GM06990 (cell line): ENCODE measurements at regions not wholly inside any gene's neighbourhood (a gene's known extent, or its start where the extent isn't known, plus 50 kb on each side); places are given as distances from the start of the nearest gene placed in this dataset.

ENCODE experiments used
- DNase-seq: peaks from one replicate; pipeline ENCODE4 v3.0.0-alpha.2; 2011; ENCODE audit not compliant: insufficient read length; ENCODE audit errors: extremely low read depth
- H3K27me3 ChIP-seq: replicated peaks from 2 replicates; pipeline ENCODE4 v1.6.0; 2011; ENCODE audit warnings: low read length; ENCODE audit not compliant: control insufficient read depth, insufficient read depth
- H3K36me3 ChIP-seq: 2 replicates; pipeline ENCODE4 v1.5.1; 2011; ENCODE audit warnings: low read length; ENCODE audit not compliant: control insufficient read depth, insufficient read depth
- H3K4me3 ChIP-seq: replicated peaks from 2 replicates; pipeline ENCODE4 v1.5.1; 2011; ENCODE audit warnings: low read depth, mild to moderate bottlenecking, control low read depth, low read length
- TF ChIP-seq, protein P1 (sequence below): IDR thresholded peaks from 2 replicates; pipeline ENCODE4 v1.5.1; 2011; ENCODE audit warnings: low read length, control low read depth, mild to moderate bottlenecking, inconsistent platforms; ENCODE audit not compliant: insufficient read depth, poor library complexity, severe bottlenecking

DNA sequence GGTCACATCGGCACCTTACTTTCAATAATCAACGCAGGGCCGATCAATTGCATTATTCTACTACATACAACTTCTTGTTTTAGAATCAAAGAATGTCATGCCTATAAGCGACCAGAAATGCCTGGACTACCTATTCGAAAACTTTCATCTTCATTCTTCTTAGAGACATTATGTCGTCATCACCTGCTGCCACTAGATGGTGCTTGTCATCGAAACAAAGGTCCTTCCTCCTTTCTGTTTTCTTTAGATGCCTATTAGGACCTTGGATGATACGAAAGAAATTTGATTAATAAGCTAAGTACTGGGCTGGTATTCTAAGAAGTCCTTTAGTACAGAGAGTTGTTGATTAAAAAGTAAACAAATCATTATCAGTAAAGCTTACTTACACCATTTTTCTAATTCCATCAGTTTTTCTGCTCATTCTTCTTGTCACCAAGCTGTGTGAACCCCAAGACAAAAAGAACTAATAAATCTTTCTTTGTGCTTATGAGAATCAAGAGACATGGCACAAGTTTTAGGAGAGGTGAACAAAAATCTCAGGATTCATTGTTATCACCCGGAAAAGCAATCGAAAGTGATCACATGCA lies 154.5 kb upstream of the SLC4A4 start:
- Histone ChIP-seq H3K36me3 (no peaks in the 10 kb centered on the region), H3K27me3 (peaks cover 2% of the 10 kb centered on the region; the same call in 1 of the 2 replicates), H3K4me3 (no peak overlapping the region)
- DNase-seq = peak; percentile 9
- TF ChIP-seq, protein P1, sequence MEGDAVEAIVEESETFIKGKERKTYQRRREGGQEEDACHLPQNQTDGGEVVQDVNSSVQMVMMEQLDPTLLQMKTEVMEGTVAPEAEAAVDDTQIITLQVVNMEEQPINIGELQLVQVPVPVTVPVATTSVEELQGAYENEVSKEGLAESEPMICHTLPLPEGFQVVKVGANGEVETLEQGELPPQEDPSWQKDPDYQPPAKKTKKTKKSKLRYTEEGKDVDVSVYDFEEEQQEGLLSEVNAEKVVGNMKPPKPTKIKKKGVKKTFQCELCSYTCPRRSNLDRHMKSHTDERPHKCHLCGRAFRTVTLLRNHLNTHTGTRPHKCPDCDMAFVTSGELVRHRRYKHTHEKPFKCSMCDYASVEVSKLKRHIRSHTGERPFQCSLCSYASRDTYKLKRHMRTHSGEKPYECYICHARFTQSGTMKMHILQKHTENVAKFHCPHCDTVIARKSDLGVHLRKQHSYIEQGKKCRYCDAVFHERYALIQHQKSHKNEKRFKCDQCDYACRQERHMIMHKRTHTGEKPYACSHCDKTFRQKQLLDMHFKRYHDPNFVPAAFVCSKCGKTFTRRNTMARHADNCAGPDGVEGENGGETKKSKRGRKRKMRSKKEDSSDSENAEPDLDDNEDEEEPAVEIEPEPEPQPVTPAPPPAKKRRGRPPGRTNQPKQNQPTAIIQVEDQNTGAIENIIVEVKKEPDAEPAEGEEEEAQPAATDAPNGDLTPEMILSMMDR = peak; percentile 81

DNA sequence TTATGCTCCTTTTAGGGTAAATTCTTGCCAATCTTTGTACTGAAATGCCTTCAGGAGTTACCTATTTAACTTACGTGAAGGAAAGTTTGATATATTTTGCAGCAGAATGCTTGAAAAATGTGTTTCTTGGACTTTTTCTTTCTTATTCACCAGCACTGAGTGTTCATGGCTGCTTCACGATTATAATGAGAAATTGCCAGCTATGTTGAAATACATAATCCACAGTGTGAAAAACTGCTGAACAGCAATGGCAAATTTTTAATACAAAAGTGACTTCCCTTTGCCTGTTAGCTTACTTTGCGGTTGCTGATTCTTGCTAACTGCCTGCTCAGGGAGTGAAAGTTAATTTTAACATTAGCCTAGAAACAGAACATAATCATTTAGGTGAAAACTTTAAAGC lies 153.8 kb upstream of the SLC4A4 start:
- no peak for DNase-seq
- Histone ChIP-seq H3K27me3 (peaks cover 2% of the 10 kb centered on the region; the same call in 1 of the 2 replicates), H3K4me3 (no peak overlapping the region), H3K36me3 (no peaks in the 10 kb centered on the region)
- TF ChIP-seq, protein P1 = no peak

DNA sequence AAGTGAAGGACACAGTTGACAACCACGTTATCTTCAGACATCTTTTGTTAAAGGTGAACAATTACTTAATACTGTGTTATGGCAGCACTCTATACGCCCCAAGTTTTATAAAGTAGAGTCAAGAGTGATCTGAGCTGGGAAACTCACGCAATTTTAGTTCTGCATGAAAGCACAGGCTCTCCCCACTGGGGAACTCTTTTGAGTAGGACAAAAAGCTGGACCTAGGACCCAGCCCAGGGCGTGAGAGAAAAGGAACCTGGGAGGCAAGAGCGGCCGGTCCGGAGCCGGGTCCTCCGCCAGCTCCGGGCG lies 152.6 kb upstream of the SLC4A4 start:
- TF ChIP-seq, protein P1 = no peak
- peaks cover 2% of the 10 kb centered on the region; the same call in 1 of the 2 replicates for H3K27me3 ChIP-seq
- no peak for DNase-seq
- no peaks in the 10 kb centered on the region for H3K36me3 ChIP-seq
- H3K4me3 ChIP-seq = peak overlapping the region; percentile 6; the same call in 1 of the 2 replicates

DNA sequence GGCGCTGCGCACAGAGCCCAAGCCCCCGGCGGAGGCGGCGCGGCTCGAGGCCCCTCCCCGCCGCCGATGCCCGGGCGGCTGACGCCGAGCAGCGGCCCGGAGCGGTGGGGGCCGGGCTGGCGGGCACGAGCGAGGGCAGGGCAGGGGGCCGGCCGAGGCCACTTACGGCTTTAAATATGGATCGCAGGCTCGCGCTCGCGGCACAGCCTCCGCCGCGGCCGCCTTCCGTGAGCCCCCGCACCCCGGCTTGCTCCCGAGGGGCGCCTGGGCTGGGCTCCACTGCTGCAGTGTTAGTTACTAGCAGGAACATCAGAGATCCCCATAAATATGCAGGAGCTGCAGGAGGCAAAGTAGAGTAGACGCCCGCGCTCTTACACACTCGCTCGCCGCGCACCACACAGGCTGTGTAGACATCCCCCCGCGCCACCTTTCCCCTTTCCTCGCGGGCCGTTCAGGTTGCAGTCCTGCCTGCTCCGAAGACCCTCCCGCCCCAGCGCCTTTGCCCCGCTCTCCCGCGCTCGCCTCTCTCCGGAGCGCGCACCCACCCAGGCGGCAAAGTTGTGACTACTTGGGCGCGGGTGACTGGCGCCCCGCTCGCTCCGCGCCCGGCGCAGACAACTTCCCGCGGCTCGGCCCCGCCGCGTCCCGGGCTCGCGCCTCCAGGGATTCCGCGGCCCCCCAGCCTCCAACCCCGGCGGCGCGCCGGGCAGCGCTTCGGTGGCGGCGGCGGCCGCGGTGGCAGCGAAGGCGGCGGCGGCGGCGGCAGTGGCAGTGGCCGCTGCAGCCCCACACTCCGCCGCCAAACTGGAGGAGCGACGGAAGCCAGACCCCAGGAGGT lies 152.0 kb upstream of the SLC4A4 start:
- Histone ChIP-seq H3K36me3 (no peaks in the 10 kb centered on the region), H3K27me3 (peaks cover 2% of the 10 kb centered on the region; the same call in 1 of the 2 replicates), H3K4me3 (peak overlapping the region; percentile 52)
- peak; percentile 26 for DNase-seq
- TF ChIP-seq, protein P1 = no peak

DNA sequence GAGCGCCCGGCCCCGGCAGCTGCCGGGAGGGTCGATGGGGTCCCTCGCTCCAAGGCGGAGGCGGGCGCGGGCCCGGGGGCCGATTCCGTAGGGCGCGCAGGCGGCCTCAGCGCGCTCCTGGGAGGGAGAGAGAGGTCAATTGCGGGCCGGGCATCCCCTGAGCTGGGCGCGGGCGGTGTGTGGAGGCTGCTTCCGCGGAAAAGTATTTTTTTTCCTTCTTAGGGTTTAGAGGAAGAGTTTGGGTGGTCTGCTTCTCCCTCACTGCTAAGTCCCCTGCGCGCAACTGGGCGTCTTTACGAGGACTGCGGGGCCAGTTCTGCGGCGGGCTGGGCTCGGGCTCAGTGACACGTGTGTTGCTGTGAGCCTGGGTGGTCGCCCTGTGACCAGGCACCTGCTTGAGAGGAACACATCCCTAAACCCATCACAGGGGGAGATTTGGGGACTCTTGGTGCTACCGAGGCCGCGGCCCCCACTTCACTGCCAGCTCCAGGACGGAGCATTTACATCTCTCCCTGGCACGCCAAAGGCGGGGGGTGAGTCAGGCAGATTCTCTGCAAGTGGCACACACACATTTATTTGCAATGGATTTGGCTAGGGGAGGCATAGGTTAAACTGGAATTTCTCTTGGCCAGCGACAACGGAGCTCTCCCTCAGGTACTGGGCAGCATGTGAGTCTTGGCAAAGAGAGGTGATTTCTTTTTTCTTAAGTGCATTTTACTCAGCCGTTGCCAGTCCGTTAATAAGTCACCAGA lies 151.2 kb upstream of the SLC4A4 start:
- Histone ChIP-seq H3K4me3 (peak overlapping the region; percentile 46), H3K36me3 (no peaks in the 10 kb centered on the region), H3K27me3 (peaks cover 2% of the 10 kb centered on the region; the same call in 1 of the 2 replicates)
- peak; percentile 7 for DNase-seq
- TF ChIP-seq, protein P1 = no peak
